Esophagus squamous epithelium (tissue), 4 donors: ENCODE measurements at regions not wholly inside any gene's neighbourhood (a gene's known extent, or its start where the extent isn't known, plus 50 kb on each side); places are given as distances from the start of the nearest gene placed in this dataset.
"Not testable (repeated sequence)": the region's sequence is repeated elsewhere in the genome, so short reads cannot be mapped to it uniquely, and the experiment has no call there.

ENCODE experiments used
- CTCF ChIP-seq, 6 experiments: fragments of 450-650 bp in 4 of 6; fragments of 200-600 bp in 2 of 6; sonication (generic) in 2 of 6; IDR thresholded peaks; one replicate each; pipeline ENCODE4 v1.5.1; 2016 to 2019; ENCODE audit warnings: antibody characterized with exemption in 6 of 6, mild to moderate bottlenecking in 4 of 6, moderate library complexity in 4 of 6
- POLR2A ChIP-seq, 4 donors: fragments of 450-650 bp; IDR thresholded peaks; one replicate each; pipeline ENCODE4 v1.6.1; 2017; ENCODE audit warnings: antibody characterized with exemption in 4 of 4, mild to moderate bottlenecking in 4 of 4, moderate library complexity in 3 of 4

- TF ChIP-seq CTCF, POLR2A (IDR thresholded peaks at IDR 0.05): not testable (repeated sequence)
Measured at GRCh38 chr9:41059603-41060002, 68.9 kb downstream of the FOXD4L6 start.
